Coronary artery (tissue), 2 donors: ENCODE measurements at regions not wholly inside any gene's neighbourhood (a gene's known extent, or its start where the extent isn't known, plus 50 kb on each side); places are given as distances from the start of the nearest gene placed in this dataset.

ENCODE experiments used
- DNase-seq: peaks from one replicate; pipeline ENCODE4 v3.0.0-alpha.2; 2017; ENCODE audit warnings: low spot score
- H3K27ac ChIP-seq, 2 donors: fragments of 200-600 bp; sonication (generic); one replicate each; pipeline ENCODE4 v1.5.1; 2016 to 2019
- H3K4me3 ChIP-seq: fragments of 200-600 bp; sonication (generic); 2 replicates; pipeline ENCODE4 v1.5.1; 2016; ENCODE audit warnings: mild to moderate bottlenecking, moderate library complexity
- CTCF ChIP-seq: fragments of 200-600 bp; sonication (generic); IDR thresholded peaks from one replicate; pipeline ENCODE4 v1.5.1; 2019; ENCODE audit warnings: antibody characterized with exemption

GRCh38 chr5:63145167-63145566, 566.5 kb downstream of the LRRC70 start:
- H3K4me3 ChIP-seq = no peak overlapping the region
- TF ChIP-seq CTCF = no peak
- DNase-seq = no peak

GRCh38 chr5:63141591-63141990, 563.0 kb downstream of the LRRC70 start:
- no peak for TF ChIP-seq CTCF
- no peak overlapping the region for H3K27ac ChIP-seq
- DNase-seq = no peak

More at GRCh38 chr5:63145167-63145566, 566.5 kb downstream of the LRRC70 start:
- H3K27ac ChIP-seq = no peak overlapping the region

GRCh38 chr5:63135291-63135690, 556.7 kb downstream of the LRRC70 start:
- H3K4me3 ChIP-seq = no peak overlapping the region
- no peak for TF ChIP-seq CTCF
- no peak overlapping the region for H3K27ac ChIP-seq
- no peak for DNase-seq

More at GRCh38 chr5:63141591-63141990, 563.0 kb downstream of the LRRC70 start:
- H3K4me3 ChIP-seq = no peak overlapping the region

- DNase-seq = no peak
- Histone ChIP-seq H3K27ac (no peak overlapping the region), H3K4me3 (no peak overlapping the region)
- TF ChIP-seq CTCF = no peak
These were observed 553.1 kb downstream of the LRRC70 start for GRCh38 chr5:63131626-63132285.

- H3K27ac ChIP-seq = no peak overlapping the region
- no peak for DNase-seq
- H3K4me3 ChIP-seq = no peak overlapping the region
- no peak for TF ChIP-seq CTCF
These were observed 550.1 kb downstream of the LRRC70 start for GRCh38 chr5:63128761-63129160.

- TF ChIP-seq CTCF = no peak
- no peak overlapping the region for H3K4me3 ChIP-seq
These were observed 549.4 kb downstream of the LRRC70 start for GRCh38 chr5:63128018-63128417.

GRCh38 chr5:63127054-63127453, 548.4 kb downstream of the LRRC70 start:
- no peak overlapping the region for H3K4me3 ChIP-seq
- TF ChIP-seq CTCF = no peak
- DNase-seq = no peak
- H3K27ac ChIP-seq = no peak overlapping the region

More at GRCh38 chr5:63128018-63128417, 549.4 kb downstream of the LRRC70 start:
- H3K27ac ChIP-seq = no peak overlapping the region
- DNase-seq = no peak
